H9 (cell line): ENCODE measurements at regions not wholly inside any gene's neighbourhood (a gene's known extent, or its start where the extent isn't known, plus 50 kb on each side); places are given as distances from the start of the nearest gene placed in this dataset.

Experiments used
- DNase-seq: peaks from one replicate; pipeline ENCODE4 v3.0.0-alpha.2; 2017
- H2AFZ ChIP-seq: one replicate; pipeline ENCODE4 v1.6.1; 2013; ENCODE audit warnings: mild to moderate bottlenecking, low read length, control low read depth, moderate library complexity
- H2AK5ac ChIP-seq: 2 replicates; pipeline ENCODE4 v1.6.1; 2013; ENCODE audit warnings: low read length, control low read depth, mixed read lengths; ENCODE audit not compliant: insufficient read length
- H2BK120ac ChIP-seq: one replicate; pipeline ENCODE4 v1.6.1; 2013; ENCODE audit warnings: low read depth, mild to moderate bottlenecking, low read length, control low read depth, inconsistent platforms; ENCODE audit not compliant: poor library complexity, severe bottlenecking
- H2BK12ac ChIP-seq: 2 replicates; pipeline ENCODE4 v1.6.1; 2013; ENCODE audit warnings: low read length, control low read depth, mixed read lengths, low read depth; ENCODE audit not compliant: insufficient read length
- H2BK15ac ChIP-seq: 2 replicates; pipeline ENCODE4 v1.6.1; 2013; ENCODE audit warnings: low read depth, low read length, control low read depth
- H2BK20ac ChIP-seq: one replicate; pipeline ENCODE4 v1.6.1; 2013; ENCODE audit warnings: low read depth, mild to moderate bottlenecking, low read length, control low read depth, inconsistent platforms; ENCODE audit not compliant: poor library complexity, severe bottlenecking
- H2BK5ac ChIP-seq: 2 replicates; pipeline ENCODE4 v1.6.1; 2013; ENCODE audit warnings: low read length, control low read depth, mixed read lengths; ENCODE audit not compliant: insufficient read length
- H3K14ac ChIP-seq: 2 replicates; pipeline ENCODE4 v1.6.1; 2013; ENCODE audit warnings: low read length, control low read depth; ENCODE audit not compliant: insufficient read depth
- H3K18ac ChIP-seq: 2 replicates; pipeline ENCODE4 v1.6.1; 2013; ENCODE audit warnings: low read depth, mild to moderate bottlenecking, mixed read lengths, low read length, control low read depth; ENCODE audit not compliant: insufficient read length
- H3K23ac ChIP-seq: 2 replicates; pipeline ENCODE4 v1.6.1; 2013; ENCODE audit warnings: low read length, control low read depth, mixed read lengths, low read depth; ENCODE audit not compliant: insufficient read length
- H3K23me2 ChIP-seq: 2 replicates; pipeline ENCODE4 v1.6.1; 2013; ENCODE audit warnings: low read depth, mild to moderate bottlenecking, mixed read lengths, low read length, control low read depth; ENCODE audit not compliant: insufficient read length, poor library complexity, severe bottlenecking
- H3K27ac ChIP-seq: 2 replicates; pipeline ENCODE4 v1.5.1; 2013; ENCODE audit warnings: low read length, control low read depth, mixed read lengths, low read depth; ENCODE audit not compliant: insufficient read length
- H3K27me3 ChIP-seq: 2 replicates; pipeline ENCODE4 v1.6.1; 2013; ENCODE audit warnings: low read length, control low read depth, inconsistent platforms; ENCODE audit not compliant: insufficient read depth
- H3K4ac ChIP-seq: 2 replicates; pipeline ENCODE4 v1.6.1; 2013; ENCODE audit warnings: low read depth, mild to moderate bottlenecking, control low read depth, inconsistent platforms, low read length, moderate library complexity
- H3K4me1 ChIP-seq: 2 replicates; pipeline ENCODE4 v1.6.1; 2013; ENCODE audit warnings: low read length, control low read depth, inconsistent platforms; ENCODE audit not compliant: insufficient read depth
- H3K4me2 ChIP-seq: 2 replicates; pipeline ENCODE4 v1.6.1; 2013; ENCODE audit warnings: low read length, control low read depth, mixed read lengths; ENCODE audit not compliant: insufficient read length, insufficient read depth
- H3K56ac ChIP-seq: 2 replicates; pipeline ENCODE4 v1.6.1; 2013; ENCODE audit warnings: low read depth, mild to moderate bottlenecking, mixed read lengths, low read length, control low read depth; ENCODE audit not compliant: insufficient read length
- H3K79me1 ChIP-seq: 2 replicates; pipeline ENCODE4 v1.6.1; 2013; ENCODE audit warnings: low read depth, mild to moderate bottlenecking, moderate library complexity, low read length, control low read depth, inconsistent platforms; ENCODE audit not compliant: insufficient read depth, poor library complexity, severe bottlenecking
- H3K79me2 ChIP-seq: 2 replicates; pipeline ENCODE4 v1.6.1; 2013; ENCODE audit warnings: low read length, control low read depth, inconsistent platforms; ENCODE audit not compliant: insufficient read depth
- H3K9ac ChIP-seq: 2 replicates; pipeline ENCODE4 v1.6.1; 2013; ENCODE audit warnings: low read length, control low read depth, mixed read lengths; ENCODE audit not compliant: insufficient read length; ENCODE audit errors: extremely low read depth
- H3K9me3 ChIP-seq: one replicate; pipeline ENCODE4 v1.6.1; 2013; ENCODE audit warnings: low read depth, low read length, inconsistent platforms; ENCODE audit not compliant: control insufficient read depth
- H3T11ph ChIP-seq: one replicate; pipeline ENCODE4 v1.6.1; 2013; ENCODE audit warnings: mild to moderate bottlenecking, low read length, control low read depth, inconsistent platforms
- H4K20me1 ChIP-seq: one replicate; pipeline ENCODE4 v1.6.1; 2013; ENCODE audit not compliant: control insufficient read depth, insufficient read length, insufficient read depth
- H4K5ac ChIP-seq: 2 replicates; pipeline ENCODE4 v1.6.1; 2013; ENCODE audit warnings: low read depth, mild to moderate bottlenecking, mixed read lengths, low read length, control low read depth; ENCODE audit not compliant: insufficient read length
- H4K8ac ChIP-seq: replicated peaks from 2 replicates; pipeline ENCODE4 v1.6.1; 2013; ENCODE audit warnings: low read length, control low read depth, mixed read lengths, low read depth; ENCODE audit not compliant: insufficient read length
- H4K91ac ChIP-seq: 2 replicates; pipeline ENCODE4 v1.6.1; 2013; ENCODE audit warnings: low read depth, mild to moderate bottlenecking, moderate library complexity, mixed read lengths, low read length, control low read depth; ENCODE audit not compliant: insufficient read length
- H3K27ac Mint-ChIP-seq, 3 experiments: 2 replicates in 2 of 3; 3 replicates in 1 of 3; pipeline ENCODE4 v1.8.0; 2020 to 2021; ENCODE audit warnings: mixed read lengths in 3 of 3, mild to moderate bottlenecking in 1 of 3, moderate library complexity in 1 of 3
- H3K27me3 Mint-ChIP-seq: 2 replicates; pipeline ENCODE4 v1.8.0; 2021; ENCODE audit warnings: low read depth, mild to moderate bottlenecking, moderate library complexity, mixed read lengths
- H3K36me3 Mint-ChIP-seq, 3 experiments: 2 replicates in 2 of 3; 3 replicates in 1 of 3; pipeline ENCODE4 v1.8.0; 2020 to 2021; ENCODE audit warnings: low read depth in 3 of 3, mixed read lengths in 3 of 3; ENCODE audit not compliant: insufficient read depth in 1 of 3
- H3K4me1 Mint-ChIP-seq, 2 experiments: 2 replicates each; pipeline ENCODE4 v1.8.0; 2020; ENCODE audit warnings: mixed read lengths in 2 of 2
- H3K4me3 Mint-ChIP-seq, 2 experiments: 2 replicates in 1 of 2; 3 replicates in 1 of 2; pipeline ENCODE4 v1.8.0; 2020 to 2021; ENCODE audit warnings: mild to moderate bottlenecking in 2 of 2, mixed read lengths in 2 of 2, moderate library complexity in 1 of 2
- H3K9me3 Mint-ChIP-seq, 2 experiments: 2 replicates in 1 of 2; 3 replicates in 1 of 2; pipeline ENCODE4 v1.8.0; 2020; ENCODE audit warnings: mild to moderate bottlenecking in 2 of 2, mixed read lengths in 2 of 2, moderate library complexity in 1 of 2
- WGBS: extraction: QIAGEN DNeasy Blood & Tissue Kit; methylation state at CpG from one replicate; pipeline ENCODE4 v1.1.7; 2013; ENCODE audit warnings: missing lambda C conversion rate, low lambda C conversion rate, mixed read lengths; ENCODE audit not compliant: insufficient read length; ENCODE audit errors: extremely low coverage; 5-methylcytosine and 5-hydroxymethylcytosine counted together
- TF ChIP-seq, protein P1 (sequence below): fragments of 200-600 bp; sonication (generic); conservative IDR thresholded peaks from 3 replicates; pipeline ENCODE4 v1.8.0; 2021; ENCODE audit warnings: antibody characterized with exemption, mild to moderate bottlenecking

GRCh38 chr3:106522397-106522796, 653.6 kb upstream of the CBLB start:
- Histone ChIP-seq H4K20me1 (no peaks in the 10 kb centered on the region), H2AFZ (no peak overlapping the region), H3K18ac (no peak overlapping the region), H2BK20ac (no peak overlapping the region), H2BK12ac (no peak overlapping the region), H3K4me1 (no peaks in the 10 kb centered on the region), H2AK5ac (no peak overlapping the region), H3K4ac (no peak overlapping the region), H2BK120ac (no peak overlapping the region), H3K79me1 (no peaks in the 10 kb centered on the region), H3K79me2 (no peaks in the 10 kb centered on the region), H4K91ac (no peak overlapping the region), H3K27me3 (no peaks in the 10 kb centered on the region), H3K23ac (no peak overlapping the region), H3K14ac (no peak overlapping the region), H4K5ac (no peak overlapping the region), H3T11ph (no peak overlapping the region), H3K4me2 (no peak overlapping the region), H3K56ac (no peak overlapping the region), H3K27ac (no peak overlapping the region), H2BK5ac (no peak overlapping the region), H3K23me2 (no peaks in the 10 kb centered on the region), H3K9me3 (no peaks in the 10 kb centered on the region), H2BK15ac (no peak overlapping the region), H4K8ac (no peak overlapping the region), H3K9ac (no peak overlapping the region)
- Mint-ChIP-seq H3K27me3 (peaks cover 3% of the 10 kb centered on the region; the same call in 1 of the 2 replicates), H3K9me3 (peaks cover 4 to 11% of the 10 kb centered on the region in 2 experiments), H3K27ac (no peak overlapping the region), H3K4me3 (no peak overlapping the region), H3K4me1 (no peaks in the 10 kb centered on the region), H3K36me3 (peaks cover 0 to 7% (median 2%) of the 10 kb centered on the region in 3 experiments; a peak in 3 of 7 replicates)
- no peak for DNase-seq
- WGBS, result no CpG with 5 or more reads among the region's 4 CpGs
- TF ChIP-seq, protein P1, sequence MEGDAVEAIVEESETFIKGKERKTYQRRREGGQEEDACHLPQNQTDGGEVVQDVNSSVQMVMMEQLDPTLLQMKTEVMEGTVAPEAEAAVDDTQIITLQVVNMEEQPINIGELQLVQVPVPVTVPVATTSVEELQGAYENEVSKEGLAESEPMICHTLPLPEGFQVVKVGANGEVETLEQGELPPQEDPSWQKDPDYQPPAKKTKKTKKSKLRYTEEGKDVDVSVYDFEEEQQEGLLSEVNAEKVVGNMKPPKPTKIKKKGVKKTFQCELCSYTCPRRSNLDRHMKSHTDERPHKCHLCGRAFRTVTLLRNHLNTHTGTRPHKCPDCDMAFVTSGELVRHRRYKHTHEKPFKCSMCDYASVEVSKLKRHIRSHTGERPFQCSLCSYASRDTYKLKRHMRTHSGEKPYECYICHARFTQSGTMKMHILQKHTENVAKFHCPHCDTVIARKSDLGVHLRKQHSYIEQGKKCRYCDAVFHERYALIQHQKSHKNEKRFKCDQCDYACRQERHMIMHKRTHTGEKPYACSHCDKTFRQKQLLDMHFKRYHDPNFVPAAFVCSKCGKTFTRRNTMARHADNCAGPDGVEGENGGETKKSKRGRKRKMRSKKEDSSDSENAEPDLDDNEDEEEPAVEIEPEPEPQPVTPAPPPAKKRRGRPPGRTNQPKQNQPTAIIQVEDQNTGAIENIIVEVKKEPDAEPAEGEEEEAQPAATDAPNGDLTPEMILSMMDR, result no peak
